T1000 (cell line): ENCODE measurements at regions not wholly inside any gene's neighbourhood (a gene's known extent, or its start where the extent isn't known, plus 50 kb on each side); places are given as distances from the start of the nearest gene placed in this dataset.

Source experiments
- DNase-seq: peaks from one replicate; lab custom pipeline; 2025; ENCODE audit warnings: mixed read lengths; lab: John Stamatoyannopoulos, UW

DNA sequence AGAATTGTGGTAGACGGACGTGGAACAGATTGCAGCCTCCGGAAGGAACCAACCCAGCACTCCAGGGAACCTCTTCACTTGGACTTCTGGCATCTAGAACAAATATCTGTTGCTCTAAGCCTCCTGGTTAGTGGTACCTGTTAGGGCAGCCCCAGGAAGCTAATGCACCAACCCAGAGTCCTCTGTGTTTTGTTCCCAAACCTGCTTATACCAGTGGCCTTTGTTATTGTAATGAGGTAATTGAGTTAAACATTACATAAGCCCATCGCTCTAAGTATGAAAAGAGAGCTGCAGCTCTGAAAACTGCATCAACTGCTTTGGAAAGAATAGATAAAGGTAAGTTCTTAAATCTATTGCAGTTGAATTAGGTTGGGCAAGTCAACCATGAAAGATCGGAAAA lies 516.7 kb downstream of the NPHP4 start:
- no peak for DNase-seq

DNA sequence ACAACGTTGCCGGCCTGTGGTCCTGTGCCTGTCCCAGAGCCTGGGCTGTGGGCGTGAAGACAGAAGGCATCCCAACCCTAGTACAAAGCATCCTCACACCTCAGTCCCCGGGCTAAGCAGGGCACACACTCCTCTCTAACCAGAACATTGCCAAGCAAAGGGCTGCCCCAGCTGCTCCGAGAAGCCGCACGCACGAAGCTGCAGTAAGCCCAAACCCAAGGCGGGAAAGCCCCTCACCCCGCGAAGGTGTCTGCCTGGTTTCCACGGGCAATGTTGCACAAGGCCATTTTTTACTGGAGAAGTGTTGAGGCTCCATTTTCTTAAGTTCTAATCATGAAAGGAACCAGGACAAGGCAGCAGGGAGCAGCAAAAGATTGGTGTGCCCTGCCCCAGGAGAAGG lies 519.0 kb downstream of the NPHP4 start:
- DNase-seq = no peak

DNA sequence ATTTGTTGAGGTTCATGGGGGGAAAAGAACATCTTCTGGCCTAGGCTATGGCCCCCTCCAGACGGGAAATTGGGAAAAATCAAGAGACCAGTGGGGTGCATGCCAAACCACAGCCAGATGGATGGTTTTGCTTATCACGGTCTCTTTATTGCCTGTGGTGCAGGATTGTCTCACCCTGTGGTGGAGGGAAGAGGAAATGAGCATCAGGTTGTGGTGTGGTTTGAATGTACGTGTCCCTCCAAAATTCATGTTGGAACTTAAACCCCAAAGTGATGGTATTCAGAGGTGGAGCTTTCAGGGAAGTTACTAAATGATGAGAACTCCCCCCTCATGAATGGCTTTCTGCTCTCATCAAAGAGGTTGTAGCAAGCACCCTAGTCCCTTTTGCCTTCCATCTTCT lies 525.7 kb downstream of the NPHP4 start:
- no peak for DNase-seq

DNA sequence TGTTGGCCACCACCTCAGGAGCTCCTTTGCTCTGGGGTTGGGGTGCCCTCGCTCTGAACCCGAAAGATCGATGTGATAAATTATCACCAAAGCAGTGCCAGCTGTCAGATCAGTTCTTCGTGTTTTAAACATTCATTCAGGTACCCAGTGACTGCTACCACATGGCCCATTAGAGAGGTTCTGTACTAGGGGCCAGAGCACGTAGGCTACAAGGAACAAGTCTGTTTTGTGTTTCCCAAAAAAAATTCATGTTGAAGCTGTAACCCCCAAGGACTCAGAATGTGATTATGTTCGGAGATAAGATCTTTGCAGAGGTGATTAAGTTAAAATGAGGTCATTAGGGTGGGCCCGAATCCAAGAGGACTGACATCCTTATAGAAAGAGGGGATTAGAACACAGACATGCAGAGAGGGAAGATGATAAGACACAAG lies 526.9 kb downstream of the NPHP4 start:
- no peak for DNase-seq

DNA sequence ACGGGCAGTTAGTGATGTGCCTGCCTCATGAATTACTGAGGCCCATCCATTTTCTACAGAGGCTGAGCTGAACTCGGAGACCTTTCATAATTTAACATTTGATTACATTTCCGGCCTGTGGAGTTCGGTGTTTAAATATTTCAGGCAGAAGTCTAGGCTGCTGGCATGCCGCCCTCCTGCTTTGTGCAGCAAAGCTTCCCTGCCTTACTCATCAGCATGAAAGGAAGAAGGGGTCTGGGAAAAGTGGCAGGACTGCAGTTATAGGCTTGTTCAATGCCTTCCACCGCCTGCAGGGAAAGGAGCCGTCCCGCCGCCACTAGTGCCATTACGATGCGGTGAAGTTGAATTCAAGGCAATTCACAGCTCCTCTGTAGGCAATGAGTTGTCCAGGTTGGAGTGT lies 527.9 kb downstream of the NPHP4 start:
- DNase-seq = no peak

DNA sequence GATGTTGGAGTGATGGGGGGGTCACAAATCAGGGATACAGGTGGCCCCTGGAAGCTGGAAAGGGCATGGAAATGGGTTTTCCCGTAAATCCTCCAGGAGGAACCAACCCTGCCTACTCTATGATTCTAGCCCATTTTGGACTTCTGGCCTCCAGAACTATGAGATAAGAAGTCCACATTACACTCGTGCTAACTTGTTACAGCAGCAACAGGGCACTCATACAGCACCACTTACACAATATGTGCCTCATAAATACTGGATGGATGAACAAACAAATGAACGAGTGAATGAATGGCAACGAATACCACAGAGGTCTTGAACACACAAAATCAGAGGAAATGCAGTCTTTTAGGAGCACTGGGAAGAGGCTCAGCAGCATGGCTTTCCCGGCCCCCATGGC lies 531.3 kb downstream of the NPHP4 start:
- DNase-seq = no peak

DNA sequence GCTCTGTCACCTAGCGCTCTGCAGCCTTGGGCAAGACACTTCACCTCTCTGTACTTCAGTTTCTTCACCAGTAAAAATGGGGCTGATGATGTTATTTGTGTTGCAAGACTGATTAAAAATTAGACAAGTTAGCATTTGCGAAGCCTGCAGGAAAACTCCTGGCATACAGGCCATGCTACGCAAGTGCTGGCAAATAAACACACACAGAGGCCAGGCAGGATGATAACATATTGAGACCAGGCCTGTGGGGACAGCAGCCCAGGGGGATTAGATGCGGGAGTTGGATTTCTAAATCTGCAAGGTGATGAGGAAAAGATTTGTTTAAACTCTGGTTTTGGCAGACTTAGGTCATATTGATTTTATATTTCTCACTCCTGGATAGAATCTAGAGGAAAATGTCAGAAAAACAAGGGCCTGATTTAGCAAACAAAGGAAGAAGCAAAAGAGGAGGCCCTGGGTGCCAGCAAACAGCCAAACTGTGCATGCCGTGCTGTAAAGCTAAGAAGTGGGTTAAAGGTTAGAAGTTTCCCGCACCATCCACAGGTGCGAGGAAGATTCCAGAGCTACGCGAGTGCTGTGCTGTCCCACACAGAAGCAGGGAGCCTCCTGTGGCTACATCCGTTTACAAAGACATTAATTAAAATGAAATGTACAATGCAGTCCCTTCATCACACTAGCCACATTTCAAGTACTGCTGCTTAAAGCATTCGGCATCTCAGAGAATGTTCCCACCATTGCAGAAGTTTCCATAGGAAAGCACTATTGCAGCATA lies 532.2 kb downstream of the NPHP4 start:
- no peak for DNase-seq

DNA sequence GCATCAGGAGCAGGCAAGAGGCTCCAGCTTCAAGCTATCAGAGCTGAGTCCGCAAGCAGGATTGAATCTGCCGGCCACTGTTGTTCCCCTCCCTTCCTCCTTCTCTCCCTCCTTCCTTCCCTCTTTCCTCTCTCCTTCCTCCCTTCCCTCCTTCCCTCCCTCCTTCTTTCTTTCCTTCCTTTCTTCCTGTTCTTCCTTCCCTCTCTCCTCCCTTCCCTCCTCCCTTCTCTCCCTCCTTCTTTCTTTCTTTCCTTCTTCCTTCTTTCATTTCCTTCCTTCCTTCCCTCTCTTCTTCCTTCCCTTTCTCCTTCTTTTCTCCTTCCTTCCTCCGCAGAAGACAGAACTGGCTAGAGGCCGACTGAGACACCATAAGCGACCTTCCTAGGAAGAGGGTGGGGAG lies 534.0 kb downstream of the NPHP4 start:
- no peak for DNase-seq

DNA sequence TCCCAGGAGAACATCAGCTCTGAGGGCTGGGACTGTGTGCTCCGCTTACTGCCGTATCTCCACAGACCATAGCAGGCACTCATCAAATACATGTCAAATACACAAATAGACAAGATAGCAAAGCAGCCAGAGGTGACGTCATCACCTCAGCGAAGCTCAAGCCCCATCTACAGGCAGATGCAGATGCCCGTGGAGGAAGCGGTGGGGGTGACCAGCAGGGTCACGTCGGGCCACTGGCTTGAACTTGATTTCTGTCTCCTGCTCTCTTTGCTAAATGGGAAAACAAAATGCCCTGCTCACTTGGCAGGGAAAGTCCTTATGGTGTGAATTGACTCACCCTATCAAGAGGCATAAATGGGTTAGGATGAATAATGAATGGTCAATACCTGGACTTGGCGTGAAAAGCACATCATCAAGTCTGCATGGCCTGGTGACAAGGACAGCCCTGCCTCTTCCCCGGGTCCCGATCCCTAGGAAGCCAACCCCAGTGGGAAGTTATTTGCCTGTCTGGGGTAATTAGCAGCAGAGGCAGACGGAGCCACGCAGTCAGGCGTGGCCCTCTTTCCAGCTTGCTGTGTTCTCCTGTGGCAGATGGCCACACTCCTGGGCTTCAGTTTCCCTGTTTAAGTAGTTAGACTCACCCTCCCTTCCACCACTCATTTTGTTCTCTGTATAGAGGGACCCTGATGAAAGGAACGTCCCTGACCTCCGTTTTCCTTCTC lies 536.0 kb downstream of the NPHP4 start:
- no peak for DNase-seq

DNA sequence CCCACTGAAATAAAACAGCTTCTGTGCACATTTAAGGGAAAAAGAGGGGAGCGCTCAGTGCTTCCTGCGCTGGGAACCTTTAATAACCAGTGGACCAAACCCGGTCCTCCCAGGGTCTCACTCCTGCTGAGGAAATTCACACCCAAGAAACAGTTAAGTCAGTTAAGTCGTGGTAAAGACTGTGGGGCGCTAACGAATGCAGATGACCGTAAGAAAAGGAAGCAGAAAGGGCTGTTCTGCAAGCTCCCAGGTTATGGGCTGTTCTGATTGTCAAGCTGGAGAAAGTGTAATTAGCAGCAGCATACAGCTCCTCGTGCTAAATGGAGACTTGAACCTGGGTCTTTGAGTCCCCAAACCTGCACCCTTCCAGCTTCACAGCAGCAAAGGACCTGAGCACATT lies 536.6 kb downstream of the NPHP4 start:
- no peak for DNase-seq

DNA sequence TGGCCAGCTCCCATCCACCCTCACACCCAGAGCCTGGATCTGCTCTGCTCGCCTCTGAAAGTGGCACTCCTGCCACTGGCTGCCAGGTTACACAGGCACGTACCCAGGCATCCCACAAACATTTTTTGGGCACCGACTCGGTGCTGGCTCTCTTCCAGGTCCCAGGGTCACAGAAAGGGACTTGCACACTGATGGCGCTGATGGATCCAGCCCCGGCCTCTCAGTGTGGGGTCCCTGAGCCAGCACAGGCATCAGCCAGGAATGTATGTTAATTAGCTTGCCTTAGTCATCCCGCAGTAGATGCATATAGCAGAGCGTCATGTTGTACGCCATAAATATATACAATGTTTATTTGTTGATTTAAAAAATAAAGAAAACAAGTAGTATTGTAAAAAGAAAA lies 537.2 kb downstream of the NPHP4 start:
- DNase-seq = no peak

DNA sequence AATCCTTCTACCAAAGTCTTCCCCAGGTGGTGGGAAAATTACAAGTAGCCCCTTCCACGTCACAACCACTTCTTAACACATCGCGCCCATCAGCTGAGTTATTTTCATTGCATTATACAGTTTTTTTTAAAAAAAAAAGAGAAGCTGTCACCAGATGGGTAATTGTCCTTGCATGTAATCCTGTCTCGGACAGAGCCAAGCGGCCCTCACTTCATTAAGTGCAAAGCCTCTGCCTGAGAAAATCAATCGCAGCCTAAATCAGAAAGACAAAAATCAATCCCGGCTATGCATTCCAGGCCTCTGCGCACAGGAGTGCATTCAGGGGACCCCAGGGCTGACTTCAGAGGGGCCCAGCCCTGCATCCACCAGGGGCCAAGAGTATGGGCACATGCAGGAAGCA lies 538.9 kb downstream of the NPHP4 start:
- DNase-seq = no peak

DNA sequence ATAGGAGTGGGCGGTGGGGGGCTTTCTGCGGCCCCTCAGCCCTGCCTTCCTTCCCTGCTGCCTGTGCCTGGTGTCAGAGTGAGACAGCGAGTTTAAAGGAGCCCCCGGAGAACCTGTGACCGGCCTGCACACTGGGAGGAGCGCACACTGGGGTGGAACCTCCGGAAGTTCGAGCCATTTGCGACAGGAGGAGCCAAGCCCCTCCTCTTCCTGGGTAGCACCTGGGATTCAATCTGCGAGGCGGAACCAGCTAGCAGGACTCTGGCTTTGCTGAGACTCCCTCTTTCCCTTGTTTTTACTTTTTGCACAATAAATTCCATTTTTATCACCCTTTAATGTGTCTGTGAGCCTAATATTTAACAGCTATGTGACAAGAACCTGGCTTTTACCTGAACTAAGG lies 540.6 kb downstream of the NPHP4 start:
- DNase-seq = no peak

DNA sequence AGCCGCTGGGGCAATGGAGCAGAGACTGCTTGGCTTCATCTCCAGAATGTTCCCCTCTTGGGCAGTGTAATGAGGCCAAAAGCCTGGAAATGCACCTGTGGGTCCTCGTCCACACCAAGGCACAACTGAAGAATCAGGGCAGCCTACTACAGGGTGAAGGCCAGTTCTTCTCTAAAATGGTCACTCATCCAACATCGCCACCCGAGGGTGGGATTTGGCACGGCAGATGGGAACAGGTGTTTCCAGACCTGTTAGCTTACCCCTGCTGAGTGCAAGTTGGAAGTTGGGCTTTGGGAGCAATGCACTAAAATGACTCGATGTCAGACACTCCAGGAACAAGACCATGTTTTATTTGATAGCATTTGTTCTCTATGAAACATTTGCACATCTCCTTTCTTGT lies 543.7 kb downstream of the NPHP4 start:
- DNase-seq = no peak

DNA sequence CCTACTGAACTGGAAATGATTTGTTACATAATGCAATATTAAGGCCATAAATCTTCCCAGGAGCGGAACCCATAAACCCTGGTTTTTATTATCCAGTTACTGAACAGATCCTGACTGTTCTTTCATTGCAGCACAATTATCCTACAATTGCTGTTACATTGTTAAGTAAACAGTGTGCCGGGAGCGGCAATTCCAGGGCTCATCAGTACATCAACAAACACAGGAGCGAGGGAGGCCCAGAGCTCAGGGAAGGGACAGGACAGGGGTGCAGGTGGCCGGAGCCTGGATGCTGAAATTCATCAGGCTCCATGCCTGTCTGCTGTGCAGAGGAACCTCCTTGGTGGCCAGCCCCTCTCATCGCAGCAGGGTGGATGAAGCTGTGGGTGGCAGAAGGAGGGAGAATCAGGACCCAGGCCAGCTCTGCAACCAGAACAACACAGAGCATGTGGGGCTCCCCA lies 544.7 kb downstream of the NPHP4 start:
- no peak for DNase-seq

DNA sequence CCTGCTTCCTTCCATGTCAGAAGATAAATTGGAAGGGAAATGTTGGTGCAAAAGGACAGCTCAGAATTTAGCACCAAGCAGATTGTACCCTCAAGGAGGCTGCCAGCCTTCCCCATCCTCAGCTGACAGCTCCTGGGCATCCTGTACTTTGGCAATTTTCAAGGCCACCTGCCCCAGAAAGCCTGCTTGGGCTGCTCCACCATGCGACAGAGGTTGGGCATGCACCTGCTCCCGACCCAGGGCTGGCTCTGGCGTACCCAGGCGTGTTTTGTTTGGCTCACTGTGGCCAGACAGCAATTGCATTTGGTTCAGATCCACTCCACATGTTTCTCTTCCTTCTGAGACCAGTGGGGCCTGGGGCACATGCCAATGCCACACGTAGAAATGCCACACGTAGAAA lies 547.8 kb downstream of the NPHP4 start:
- DNase-seq = no peak

DNA sequence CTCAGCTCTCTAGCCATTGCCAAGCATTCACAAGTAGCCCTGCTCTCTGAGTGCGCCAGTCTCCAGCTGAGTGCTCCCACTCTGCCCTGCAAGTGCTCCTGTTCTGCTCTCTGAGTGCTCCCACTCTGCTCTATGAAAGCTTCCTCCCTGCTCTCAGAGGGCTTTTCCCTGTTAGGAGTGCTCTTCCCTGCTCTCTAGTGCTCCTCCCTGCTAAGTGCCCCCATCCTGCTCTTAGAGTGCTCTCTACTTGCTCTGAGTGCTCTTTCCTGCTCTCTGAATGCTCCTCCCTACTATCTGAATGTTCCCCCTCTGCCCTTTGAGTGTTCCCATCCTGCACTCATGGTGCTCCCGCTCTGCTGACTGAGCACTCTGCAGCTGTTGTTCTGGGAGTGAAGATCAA lies 555.4 kb downstream of the NPHP4 start:
- DNase-seq = no peak

DNA sequence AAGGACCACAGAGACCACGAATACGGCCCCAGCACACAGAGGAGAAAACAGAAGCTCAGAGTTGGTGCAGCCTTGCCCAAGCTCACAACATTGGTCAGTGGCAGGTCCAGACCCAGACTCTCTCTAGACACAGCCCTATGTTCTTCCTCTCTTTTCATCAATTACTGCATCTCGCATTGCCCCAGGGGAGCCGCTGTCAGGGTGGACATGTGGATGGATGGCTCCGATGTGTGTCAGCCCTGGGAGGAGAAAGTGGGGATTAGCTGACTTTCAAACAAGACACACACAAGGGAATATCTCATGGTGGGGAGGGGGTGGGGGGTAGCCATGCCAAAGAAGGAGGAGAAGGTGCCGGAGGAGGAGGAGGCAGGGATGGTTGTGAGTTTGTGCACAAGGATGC lies 556.8 kb downstream of the NPHP4 start:
- no peak for DNase-seq

DNA sequence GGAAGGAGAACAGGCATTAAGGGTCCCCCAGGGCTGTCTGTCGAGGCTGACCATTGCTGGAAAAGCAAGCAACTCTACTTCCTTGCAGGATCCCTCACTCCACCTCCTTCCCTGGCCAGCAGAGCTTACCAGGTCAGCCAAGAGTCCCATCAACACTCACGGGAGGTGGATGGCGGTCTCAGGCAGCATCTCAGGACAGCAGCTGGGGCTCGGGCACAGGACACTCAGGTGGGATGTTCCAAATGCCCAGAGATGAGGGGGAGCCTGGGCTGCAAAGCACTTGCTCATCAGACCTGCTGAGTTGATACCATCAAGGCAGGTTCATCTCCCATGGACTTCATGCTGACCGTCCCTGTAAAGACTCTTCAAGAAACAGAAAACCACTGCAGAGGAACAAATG lies 559.8 kb downstream of the NPHP4 start:
- no peak for DNase-seq

DNA sequence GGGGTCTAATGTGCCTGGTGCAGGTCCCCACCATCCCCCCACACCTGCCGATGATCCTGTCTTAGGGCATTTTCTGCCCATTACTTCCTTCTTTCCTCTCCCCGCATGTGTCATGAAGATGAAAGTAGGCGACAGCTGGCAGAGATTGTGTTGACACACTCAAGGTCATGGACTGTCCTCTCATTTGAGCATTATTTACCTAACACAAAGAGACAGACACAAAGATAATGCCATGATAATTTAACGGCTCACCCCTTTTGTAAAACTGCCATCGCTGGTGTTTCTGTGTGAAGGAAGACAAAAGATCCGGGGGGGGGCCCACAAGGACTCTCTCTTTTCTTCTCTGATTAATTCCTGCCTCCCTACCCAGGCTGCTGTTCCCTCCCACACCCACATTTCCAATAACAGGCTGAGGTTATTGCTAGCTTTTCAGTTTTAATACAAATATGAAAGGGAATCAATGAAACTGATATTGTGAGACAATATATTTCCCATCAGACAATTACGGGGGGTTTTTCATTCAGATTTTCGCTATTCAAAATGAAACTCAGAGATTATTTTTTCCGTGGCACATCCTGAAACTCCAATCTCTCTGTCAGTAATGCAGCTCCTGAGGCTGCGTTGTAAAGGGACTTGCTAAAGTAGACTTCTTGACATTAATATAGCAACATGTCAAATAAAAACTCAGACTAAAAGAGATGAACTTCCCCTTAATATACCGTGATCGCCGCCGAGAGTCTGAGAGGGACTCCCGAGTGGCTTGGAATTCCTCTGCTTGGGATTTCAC lies 561.1 kb downstream of the NPHP4 start:
- no peak for DNase-seq

DNA sequence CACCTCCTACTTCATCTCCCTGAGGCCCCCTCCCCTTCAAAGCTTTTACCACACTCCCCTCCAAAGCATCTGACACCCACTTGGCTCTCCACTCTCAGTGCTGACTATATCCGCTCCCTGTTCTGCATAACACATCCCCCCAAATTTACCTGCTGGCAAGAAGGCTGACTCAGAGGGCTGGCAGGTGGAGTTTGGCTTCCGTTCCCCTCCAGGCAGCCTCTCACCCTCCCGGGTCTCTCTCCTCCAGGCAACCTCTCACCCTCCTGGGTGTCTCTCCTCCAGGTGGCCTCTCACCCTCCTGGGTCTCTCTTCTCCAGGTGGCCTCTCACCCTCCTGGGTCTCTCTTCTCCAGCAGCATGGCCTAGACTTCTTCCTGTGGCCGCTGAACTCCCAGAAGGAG lies 562.1 kb downstream of the NPHP4 start:
- DNase-seq = no peak

DNA sequence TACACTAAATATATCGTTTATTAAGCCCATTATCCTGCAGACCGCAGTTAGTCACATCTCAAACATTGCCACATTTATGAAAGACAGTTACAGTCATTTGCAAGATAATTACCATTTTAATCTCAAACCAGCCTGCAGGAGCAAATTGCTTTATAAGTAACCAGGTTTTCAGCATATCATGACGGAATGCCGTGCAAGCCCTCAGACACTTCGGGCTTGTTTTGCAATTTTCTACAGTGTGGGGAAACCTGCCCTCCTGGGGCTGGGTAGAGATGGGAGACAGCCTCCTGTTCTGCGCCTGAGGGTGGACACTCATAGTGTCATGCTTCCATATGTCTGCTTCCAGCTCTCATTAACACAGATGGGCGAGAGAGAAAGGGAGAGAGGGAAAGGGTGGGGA lies 563.9 kb downstream of the NPHP4 start:
- DNase-seq = no peak
